Hepatocyte (in vitro differentiated cells): ENCODE measurements at regions not wholly inside any gene's neighbourhood (a gene's known extent, or its start where the extent isn't known, plus 50 kb on each side); places are given as distances from the start of the nearest gene placed in this dataset.

Source experiments
- CTCF ChIP-seq: fragments of 200-600 bp; sonication (generic); IDR thresholded peaks from 2 replicates; pipeline ENCODE4 v1.5.1; 2016; ENCODE audit warnings: antibody characterized with exemption, mild to moderate bottlenecking; ENCODE audit not compliant: poor library complexity
- EZH2 ChIP-seq: fragments of 200-600 bp; sonication (generic); IDR thresholded peaks from 2 replicates; pipeline ENCODE4 v1.6.1; 2016; ENCODE audit warnings: antibody characterized with exemption, mild to moderate bottlenecking, borderline replicate concordance
- EZH2phosphoT487 ChIP-seq: fragments of 200-600 bp; sonication (generic); IDR thresholded peaks from one replicate; pipeline ENCODE4 v1.6.1; 2018; ENCODE audit warnings: antibody characterized with exemption, mild to moderate bottlenecking, low read depth, moderate library complexity; ENCODE audit not compliant: unreplicated experiment, severe bottlenecking

GRCh38 chr18:61699397-61700110 is 193.3 kb downstream of the RNF152 start:
- TF ChIP-seq CTCF = no peak
- TF ChIP-seq EZH2phosphoT487 = no peak
- TF ChIP-seq EZH2 = no peak
